ENCODE measurements at regions not wholly inside any gene's neighbourhood (a gene's known extent, or its start where the extent isn't known, plus 50 kb on each side); places are given as distances from the start of the nearest gene placed in this dataset.
A peak's percentile ranks its signal among the peaks of the same experiment; 100 is the strongest.

DNA sequence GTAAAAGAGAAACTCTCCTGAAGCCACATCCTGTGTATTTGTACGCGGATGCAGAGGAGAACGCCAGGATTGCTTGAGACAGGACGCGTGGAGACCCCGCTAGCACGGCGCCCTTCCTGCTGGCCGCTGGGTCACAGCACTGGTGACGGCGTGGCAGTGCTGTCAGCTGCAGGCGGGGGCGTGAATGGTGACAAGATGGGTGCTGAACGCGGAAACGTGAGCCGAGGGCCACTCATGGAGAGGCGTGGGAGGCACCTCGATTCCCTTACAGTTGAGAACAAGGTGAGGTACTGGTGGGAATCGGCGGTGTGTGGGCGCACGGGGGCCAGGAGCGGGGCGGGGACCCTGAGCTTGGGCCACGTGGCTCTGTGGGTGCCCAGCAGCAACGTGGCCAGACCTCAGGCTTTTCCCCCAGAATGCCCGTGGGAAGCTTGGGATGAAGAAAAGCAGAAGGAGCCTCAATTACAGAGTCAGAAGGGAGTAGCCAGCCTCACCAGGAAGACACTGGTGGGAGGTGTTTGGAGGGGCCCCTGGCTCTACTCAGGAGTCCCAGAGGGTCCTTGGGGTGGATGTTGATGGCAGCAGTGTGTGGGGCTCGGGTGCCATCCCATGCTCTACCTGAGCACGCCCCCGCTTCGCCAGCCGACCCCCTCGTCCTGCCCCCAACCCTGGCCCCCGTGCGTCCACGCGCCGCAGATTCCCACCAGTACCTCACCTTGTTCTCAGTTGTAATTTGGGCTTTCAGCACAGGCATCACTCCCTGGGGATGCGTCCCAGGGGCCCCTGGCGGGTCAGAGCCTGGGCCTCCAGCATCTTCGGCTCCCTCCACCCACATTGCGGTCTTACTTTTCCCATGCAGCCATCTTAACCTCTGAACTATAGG lies 208.4 kb upstream of the TCERG1L start:
- no peak for ATAC-seq

GRCh38 chr10:131531265-131532190 lies 220.0 kb upstream of the TCERG1L start:
- ATAC-seq (no peak), DNase-seq (ENCODE audit: low spot score) (no peak)

More for the DNA sequence above, 208.4 kb upstream of the TCERG1L start:
- DNase-seq (ENCODE audit: low spot score) = no peak

GRCh38 chr10:131532291-131532690 lies 220.8 kb upstream of the TCERG1L start:
- no peak for ATAC-seq
- no peak for DNase-seq (ENCODE audit: low spot score)

DNA sequence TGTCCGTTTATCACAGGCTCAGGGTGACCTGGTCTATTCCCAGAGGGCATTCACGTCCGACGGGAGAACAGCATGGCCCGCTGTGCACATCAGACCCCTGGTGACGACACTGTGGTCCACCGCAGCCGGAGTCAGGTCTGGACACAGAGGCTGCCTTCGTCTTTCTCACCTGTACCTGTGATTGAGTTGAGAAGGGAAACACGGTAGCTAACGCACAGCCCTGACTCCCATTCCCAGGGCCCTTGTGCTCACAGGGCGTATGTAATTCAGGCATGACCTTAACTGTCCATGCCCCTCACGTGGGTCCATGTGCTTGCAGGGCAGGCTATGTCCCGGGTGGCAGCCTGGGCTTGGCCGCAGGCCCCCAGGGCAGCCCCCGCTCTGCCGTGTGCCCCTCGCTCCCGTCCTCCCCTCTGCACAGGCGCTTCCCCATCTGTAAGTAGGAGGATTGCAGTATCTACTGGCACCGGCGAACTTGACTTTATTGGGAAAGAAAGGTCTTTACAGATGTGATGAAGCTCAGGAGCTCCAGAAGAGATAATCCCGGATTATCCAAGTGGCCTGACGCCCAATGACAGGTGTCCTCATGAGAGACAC lies 221.3 kb upstream of the TCERG1L start:
- DNase-seq (ENCODE audit: low spot score) (no peak), ATAC-seq (no peak)

DNA sequence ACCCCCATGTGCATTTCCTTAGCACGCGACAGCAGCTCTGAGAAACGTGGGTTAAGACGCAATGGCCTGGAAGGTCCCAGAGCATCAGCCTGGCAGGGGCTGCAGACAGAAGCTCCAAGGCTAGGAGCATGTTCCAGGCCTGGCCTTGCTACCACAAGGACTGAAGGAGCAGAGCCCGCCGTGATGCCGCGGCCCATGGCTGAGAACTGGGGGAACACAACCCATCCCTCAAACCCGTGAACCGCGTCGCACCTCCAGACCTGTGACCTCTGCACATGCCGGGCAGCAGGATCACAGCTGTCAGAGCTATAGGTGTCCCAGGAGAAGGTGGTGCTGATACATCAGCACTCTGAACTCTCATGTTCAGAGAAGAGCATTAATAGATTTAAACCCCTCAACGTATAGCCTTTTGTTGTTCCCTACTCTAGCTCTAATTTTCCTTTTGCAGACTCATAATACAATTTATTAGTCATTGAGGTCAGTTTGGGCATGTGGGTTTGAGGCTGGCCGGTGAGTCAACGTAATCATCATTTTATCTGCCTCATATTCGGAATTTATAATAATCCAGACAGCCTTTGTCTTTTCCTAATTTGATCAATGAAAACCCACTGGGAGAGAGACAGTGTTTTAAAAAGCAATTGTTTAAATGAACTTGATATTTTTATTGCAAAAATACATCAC lies 222.5 kb upstream of the TCERG1L start:
- no peak for DNase-seq (ENCODE audit: low spot score)
- no peak for ATAC-seq

GRCh38 chr10:131534836-131535235 lies 223.3 kb upstream of the TCERG1L start:
- ATAC-seq (no peak), DNase-seq (ENCODE audit: low spot score) (no peak)

DNA sequence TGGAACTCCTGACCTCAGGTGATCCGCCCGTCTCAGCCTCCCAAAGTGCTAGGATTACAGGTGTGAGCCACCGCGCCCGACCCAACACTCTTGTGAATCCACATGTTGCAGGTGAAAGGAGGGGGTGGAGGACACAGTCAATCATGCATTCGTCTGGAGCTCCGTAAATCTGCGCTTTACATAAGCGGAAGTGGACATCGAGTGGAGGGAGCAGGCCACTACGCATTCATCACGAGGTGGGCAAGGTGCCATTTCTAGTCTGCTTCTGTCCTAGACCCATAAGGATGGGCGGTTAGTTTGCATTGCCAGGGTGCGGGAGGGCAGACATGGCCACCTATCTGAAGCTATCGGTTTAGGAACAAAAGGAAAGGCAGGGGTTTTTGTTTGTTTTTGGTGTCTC lies 225.2 kb upstream of the TCERG1L start:
- ATAC-seq = no peak
- DNase-seq (ENCODE audit: low spot score) = no peak

- ATAC-seq (no peak), DNase-seq (ENCODE audit: low spot score) (no peak)
Measured at GRCh38 chr10:131537281-131537680, 225.8 kb upstream of the TCERG1L start.

DNA sequence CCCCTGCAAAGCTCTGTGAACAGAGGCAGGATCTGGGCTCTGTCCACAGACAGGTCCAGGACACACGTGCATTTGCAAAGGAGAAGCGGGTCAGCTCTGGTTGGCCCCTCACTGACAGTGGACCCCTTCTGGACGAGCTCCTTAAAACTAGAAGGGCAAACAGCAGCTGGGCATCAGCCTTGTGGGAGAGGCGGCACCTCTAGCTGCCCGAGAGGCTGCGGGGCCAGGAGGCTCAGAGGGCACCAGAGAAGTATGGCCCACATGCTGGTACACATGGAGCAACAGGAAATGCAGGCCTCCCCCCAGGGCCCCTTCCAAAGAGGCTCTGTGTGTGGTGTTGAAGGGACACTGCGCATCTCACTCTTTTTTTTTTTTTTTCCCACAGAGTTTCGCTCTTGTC lies 233.0 kb upstream of the TCERG1L start:
- no peak for DNase-seq (ENCODE audit: low spot score)

DNA sequence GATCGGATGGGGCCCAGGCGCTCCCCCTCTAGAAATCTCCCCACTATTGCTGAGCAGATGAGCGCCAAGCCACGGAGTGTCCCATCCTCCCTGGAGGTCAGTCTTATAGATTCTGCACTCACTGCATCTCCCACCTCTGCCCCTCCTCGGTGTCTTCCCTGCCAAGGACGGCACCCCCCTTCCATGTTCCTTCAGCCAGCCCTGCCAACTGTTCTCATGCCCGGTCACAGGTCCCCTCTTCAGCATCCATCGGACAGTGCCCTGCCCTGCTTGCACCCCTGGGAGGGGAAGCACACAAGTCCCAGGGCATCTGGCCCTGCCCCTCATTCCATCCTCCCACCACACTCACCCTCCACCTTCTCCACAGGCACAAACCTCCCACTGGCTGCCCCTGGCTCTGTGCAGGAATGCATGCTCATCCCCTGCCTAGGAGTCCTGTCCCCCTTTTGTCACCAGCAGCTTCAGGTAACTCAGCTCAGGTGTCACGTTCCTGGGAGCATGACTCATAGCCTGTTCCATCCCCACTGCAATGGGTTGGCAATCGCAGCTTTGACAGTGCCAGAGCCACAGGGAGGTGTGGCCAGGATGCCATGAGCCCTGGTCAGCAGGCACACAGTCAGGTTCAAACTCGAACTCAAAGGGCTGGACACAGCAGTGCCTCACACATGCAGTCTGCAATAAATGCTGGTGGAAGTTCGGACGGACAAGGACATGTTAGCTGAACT lies 234.7 kb upstream of the TCERG1L start:
- DNase-seq (ENCODE audit: low spot score) = no peak
- ATAC-seq = peak; percentile 17

More for the DNA sequence above, 233.0 kb upstream of the TCERG1L start:
- ATAC-seq = no peak

DNA sequence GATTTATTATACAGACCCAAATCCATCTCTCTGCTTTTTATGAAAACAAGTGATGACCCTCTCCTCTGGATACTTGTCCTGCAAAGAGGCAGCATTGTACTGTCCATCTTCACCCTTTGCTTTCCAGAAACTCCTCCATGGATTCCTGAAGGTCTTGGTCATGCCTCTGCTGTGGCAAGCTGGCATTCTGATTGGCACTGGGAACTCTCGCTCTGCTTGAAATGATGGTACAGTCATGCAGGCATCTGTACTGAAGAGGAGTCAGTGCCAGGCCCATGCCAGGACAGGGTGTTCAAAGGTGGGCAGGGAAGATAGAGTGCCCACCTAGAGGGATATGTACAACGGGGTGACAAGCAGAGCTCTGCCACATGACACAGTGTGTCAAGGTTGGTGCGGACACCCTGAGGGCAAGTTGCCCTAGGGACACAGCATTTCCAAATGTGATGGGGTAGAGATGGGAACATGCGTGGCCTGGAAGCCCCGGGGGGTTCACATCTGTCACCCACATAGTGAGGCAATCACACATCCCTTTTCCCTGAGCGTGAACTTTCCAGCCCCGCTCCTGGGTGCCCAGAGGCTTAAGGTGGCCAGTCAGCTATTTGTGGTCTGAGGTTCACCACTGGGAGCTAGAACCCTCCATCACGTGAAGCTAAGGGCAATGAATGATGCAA lies 235.7 kb upstream of the TCERG1L start:
- DNase-seq (ENCODE audit: low spot score) = no peak
- ATAC-seq = no peak

- no peak for ATAC-seq
- no peak for DNase-seq (ENCODE audit: low spot score)
Measured at GRCh38 chr10:131548176-131548575, 236.7 kb upstream of the TCERG1L start.

DNA sequence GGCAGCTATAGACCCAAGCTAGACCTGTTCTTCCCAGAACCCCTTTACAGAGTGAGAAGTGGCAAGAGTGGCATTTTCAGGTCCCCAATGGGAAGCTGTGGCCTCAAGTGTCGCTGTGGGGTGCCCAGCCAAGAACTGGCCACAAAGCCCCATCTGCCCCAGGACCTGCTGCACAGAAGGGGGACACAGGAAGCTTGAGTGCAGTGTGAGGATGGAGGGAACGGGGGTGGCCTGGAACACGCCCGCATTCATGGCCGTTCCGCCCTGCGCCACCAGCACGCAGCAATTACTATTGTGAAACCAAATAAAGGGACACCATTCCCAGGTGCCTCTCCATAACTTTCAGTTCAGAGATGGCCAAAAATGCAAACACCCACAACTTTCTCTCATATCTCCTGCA lies 237.6 kb upstream of the TCERG1L start:
- ATAC-seq (no peak), DNase-seq (ENCODE audit: low spot score) (no peak)

- ATAC-seq (no peak), DNase-seq (ENCODE audit: low spot score) (no peak)
Measured at GRCh38 chr10:131553121-131553520, 241.6 kb upstream of the TCERG1L start.

GRCh38 chr10:131553581-131553980 lies 242.1 kb upstream of the TCERG1L start:
- DNase-seq (ENCODE audit: low spot score) (no peak), ATAC-seq (no peak)

DNA sequence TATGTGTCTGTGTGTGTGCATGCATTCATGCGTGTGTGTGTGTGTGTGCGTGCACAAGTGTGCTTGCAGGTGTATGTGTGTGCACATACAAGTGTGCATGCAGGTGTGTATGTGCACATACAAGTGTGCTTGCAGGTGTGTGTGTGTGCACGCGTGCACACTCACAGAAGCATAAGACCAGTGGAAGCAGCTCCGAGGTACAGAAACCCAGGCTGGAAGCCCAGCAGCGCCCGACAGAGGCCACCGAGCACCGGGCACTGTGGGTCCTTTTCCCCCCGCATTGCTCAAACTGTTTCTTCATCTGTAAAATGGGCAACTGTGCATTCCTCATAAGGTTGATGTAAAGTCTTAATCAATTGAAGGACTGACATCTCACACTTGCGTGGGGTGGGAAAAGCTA lies 243.3 kb upstream of the TCERG1L start:
- DNase-seq (ENCODE audit: low spot score) = no peak
- ATAC-seq = no peak

DNA sequence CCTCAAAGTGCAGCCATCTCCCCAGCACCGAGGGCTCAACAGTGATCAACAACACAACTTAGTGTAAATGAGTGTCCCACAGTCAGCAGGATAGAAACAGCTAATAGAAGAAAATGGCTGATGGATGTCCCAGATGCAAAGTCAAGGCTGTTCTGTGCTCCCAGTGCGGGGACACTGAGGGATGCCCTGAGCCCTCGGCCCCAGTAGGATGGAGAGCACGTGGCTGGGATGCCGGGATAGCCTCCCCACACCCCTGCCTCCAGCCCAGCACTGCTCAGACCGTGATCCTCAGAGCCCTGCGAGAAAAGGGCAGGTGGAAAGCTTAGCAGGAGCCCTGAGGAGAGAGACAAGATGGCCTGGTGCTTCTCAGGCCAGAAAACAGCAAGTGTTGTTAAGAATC lies 243.9 kb upstream of the TCERG1L start:
- DNase-seq (ENCODE audit: low spot score) (no peak), ATAC-seq (no peak)

DNA sequence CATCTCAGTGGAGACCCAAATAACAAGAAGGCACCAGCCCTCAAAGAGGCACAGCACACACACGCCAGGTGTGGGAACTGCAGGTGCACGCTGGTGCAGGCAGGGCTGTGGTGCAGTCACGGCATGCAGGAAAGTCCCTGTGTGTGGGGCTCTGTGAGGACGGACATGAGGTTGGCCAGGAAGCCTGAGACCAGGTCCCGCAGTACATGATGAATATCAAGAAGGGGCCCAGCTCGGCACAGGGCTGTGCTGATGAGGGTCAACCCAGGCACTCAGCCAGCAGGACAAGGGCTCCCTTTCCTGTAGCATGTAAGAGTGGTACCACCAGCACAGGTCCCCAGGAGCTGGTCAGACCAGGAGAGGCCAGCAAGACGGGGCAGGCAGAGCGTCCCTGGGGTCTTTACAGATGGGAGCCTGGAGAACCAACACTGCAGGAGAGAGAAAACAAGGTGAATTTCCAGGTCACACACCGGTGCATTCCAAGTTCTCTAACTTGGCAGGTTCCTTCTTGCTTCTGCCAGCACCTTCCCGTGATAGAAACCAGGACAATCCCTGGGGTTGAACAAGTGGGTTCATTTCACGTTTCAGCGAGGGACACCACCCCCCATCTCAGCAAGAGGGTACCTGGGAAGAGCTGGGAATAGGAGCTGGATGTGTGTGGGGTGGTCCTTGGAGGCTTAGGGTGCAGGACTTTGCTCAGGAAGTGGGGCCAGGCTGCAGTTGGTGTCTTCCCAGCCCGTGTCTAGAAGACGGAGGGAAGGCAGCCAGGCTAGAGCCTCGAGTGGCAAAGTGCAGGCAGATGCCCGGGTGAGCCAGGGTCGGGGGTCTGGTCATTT lies 244.8 kb upstream of the TCERG1L start:
- DNase-seq (ENCODE audit: low spot score) (no peak), ATAC-seq (no peak)

Measured in left lobe of liver (tissue), 2 donors.